ENCODE measurements at regions not wholly inside any gene's neighbourhood (a gene's known extent, or its start where the extent isn't known, plus 50 kb on each side); places are given as distances from the start of the nearest gene placed in this dataset.
A peak's percentile ranks its signal among the peaks of the same experiment; 100 is the strongest.

GRCh38 chr15:77791941-77792340, 159.2 kb upstream of the LINGO1 start:
- no peak for DNase-seq (ENCODE audit: low spot score)

GRCh38 chr15:77790481-77790880, 157.8 kb upstream of the LINGO1 start:
- DNase-seq (ENCODE audit: low spot score): no peak

GRCh38 chr15:77786956-77787355, 154.2 kb upstream of the LINGO1 start:
- DNase-seq (ENCODE audit: low spot score): no peak

DNA sequence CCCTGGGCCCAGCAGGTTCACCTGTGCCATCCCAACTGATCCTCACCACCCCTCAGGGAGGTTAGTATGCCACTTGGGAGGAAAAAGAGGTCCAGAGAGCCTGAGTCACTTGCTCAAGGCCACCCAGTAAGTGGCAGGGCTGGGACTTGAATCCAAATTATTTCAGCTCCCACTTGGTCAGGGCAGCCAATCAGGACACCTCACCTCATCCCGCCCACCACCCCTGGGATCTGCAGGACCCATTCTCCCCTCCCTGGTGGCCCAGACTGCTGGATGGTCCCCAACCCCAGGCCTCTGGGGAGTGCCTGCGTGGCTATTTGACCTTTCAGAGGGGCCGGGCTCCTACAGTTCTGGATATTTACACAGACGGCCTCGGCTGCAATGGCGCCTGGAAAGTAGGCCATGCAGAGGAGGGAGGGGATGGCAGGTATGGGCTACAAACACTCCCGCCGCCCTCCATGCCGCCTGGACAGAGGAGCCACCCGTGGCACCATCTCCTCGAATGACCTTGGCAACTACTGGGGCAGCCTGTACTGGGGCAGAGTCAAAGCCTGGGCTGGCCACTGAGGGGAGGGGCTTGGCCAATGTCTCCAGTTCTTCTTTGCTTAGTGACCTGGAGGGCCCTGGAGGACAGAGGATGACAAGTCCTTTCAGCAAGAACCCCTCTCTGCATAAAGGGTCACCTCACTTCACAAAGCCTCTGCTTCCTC, 153.6 kb upstream of the LINGO1 start:
- no peak for DNase-seq (ENCODE audit: low spot score)

DNA sequence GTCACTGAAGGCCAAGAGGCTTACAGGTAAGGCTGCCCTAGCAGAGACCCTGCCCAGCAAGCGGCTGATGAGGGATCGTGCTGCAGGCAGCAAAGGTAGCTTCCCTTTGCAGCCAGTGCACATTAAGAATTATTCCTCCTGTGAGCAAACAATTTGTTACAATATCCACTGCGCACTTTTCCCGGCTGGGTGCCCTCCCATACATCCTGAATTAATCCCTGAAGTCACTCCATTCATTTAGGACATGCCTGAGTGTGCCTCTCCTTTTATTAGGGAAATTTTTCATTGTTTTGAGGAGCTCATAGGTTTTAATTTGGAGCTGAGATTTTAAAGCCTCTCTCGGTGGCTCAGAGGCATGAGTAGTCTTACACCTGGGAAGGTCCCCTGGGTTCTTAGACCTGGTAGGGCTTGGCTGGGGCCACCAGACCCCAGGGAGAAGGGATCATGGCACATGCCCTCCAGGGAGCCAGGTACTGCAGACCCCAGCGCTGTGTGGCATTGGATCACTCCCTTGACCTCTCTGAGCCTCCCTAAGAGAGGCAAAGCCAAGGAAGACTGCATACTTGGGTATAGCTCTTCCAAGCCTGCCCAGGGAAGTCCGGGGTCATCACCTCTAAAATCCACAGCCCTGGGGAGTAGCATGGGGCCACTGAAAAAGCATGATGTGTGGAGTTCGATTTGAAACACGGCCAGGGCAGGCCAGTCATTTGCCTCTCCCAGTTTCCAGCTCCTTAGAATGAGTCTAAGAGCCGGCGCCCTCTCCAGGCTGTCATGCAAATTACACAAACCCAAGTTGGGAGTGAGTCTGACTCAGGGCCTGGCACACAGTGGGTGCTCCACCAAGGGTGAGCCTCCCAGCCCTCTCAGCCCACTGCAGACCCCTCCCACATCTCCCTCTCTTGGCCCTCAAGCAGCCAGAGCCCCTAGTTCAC, 151.9 kb upstream of the LINGO1 start:
- DNase-seq (ENCODE audit: low spot score): peak; percentile 64

DNA sequence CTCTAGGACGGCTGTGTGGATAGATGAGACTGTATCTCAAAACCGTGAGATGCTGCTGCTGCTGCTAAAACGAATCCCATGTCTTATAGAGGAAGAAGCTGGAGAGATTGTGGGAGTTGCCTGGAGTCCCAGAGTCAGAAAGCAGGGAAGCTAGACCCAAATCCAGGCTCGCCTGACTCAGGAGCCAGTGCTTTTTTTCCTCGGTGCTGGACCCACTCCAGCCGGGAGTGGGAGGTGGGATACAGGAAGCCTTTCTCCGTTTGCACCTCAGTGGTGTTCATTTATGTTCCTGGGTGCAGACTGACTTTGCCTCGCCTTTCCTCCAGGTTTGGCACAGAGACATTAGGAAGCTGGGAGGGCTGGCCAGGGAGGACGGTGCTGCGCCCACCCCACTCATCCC, 150.9 kb upstream of the LINGO1 start:
- DNase-seq (ENCODE audit: low spot score): no peak

DNA sequence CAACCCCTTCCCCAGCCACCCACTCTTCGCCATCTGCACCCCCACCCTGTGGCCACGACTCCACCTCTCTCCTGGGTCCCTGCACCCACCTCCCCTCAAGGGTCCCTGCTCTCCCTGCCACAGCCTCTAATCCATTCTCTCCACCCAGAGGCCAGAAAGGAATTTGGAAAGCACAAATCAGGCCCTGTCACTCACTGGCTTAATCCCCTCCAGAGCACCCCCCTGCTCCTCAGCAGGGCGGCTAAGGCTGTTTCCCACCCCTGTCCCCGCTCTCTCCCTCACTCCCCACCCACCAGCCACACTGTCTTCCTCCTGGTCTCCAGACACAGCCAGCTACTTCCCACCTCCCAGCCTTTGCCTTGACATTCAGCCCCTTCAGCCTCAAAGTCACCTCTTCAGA, 150.0 kb upstream of the LINGO1 start:
- no peak for DNase-seq (ENCODE audit: low spot score)

- no peak for DNase-seq (ENCODE audit: low spot score)
Observed at GRCh38 chr15:77781946-77782240, 149.2 kb upstream of the LINGO1 start.

GRCh38 chr15:77781151-77781945, 148.6 kb upstream of the LINGO1 start:
- no peak for DNase-seq (ENCODE audit: low spot score)

DNA sequence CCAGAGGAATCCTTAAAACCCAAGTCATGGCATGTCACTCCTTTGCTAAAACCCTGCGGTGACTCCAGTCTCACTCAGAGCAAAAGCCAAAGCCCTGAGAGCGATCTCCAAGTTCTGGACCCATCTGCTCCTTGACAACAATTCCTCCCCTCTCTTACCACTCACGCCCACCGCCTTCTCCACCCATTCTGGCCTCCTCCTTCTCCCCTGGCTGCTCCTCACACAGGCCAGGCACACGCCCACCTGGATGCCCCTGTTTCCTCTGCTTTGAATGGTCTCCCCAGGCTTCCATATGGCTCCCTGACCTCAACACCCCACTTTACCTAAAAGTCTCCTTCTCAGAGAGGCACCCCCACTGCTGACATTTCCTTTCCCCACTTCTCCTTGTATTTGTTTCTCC, 146.1 kb upstream of the LINGO1 start:
- DNase-seq (ENCODE audit: low spot score): no peak

GRCh38 chr15:77775837-77776236, 143.1 kb upstream of the LINGO1 start:
- DNase-seq (ENCODE audit: low spot score): no peak

DNA sequence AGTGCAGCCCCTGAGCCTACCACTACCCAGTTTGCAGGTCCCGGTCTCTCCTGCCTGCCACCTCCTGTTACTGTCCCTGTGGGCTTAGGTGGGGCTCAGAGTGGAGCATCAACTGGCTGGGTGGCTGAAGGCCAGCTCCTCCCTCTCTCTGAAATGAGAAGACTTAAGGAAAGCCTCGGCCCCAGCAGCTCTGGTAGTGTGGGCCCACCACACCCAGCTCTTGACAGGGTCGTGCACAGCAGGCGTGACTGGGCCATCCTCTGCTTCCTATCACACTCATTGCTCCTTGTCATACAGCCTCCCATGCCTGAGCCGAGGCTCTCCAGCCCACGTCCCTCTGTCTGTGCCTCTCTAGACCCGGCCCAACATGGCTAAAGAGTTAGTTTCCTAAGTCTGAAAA, 142.7 kb upstream of the LINGO1 start:
- no peak for DNase-seq (ENCODE audit: low spot score)

DNA sequence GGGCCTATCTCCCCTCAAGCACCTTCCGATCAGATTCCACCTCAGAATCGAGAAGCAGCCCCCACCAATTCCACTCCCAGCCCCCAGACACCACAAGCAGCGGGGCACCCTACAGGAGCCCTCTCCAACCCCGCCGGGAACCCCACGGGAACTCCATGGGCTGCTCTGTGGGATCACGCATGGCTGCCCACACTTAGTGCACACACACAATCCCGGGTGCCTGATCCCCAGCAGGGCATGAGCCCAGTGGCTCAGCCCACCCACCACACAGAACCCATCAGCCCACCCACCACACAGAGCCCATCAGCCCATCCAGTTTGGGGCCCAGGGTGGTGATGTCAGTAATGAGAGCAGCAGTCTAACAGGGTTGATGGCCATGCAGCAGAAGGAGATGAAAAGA, 141.6 kb upstream of the LINGO1 start:
- DNase-seq (ENCODE audit: low spot score): no peak

GRCh38 chr15:77773903-77774302, 141.2 kb upstream of the LINGO1 start:
- DNase-seq (ENCODE audit: low spot score): no peak

GRCh38 chr15:77772641-77773402, 140.1 kb upstream of the LINGO1 start:
- no peak for DNase-seq (ENCODE audit: low spot score)

- DNase-seq (ENCODE audit: low spot score): no peak
Observed at GRCh38 chr15:77771616-77772015, 138.9 kb upstream of the LINGO1 start.

- DNase-seq (ENCODE audit: low spot score): no peak
Observed at GRCh38 chr15:77769700-77770099, 137.0 kb upstream of the LINGO1 start.

DNA sequence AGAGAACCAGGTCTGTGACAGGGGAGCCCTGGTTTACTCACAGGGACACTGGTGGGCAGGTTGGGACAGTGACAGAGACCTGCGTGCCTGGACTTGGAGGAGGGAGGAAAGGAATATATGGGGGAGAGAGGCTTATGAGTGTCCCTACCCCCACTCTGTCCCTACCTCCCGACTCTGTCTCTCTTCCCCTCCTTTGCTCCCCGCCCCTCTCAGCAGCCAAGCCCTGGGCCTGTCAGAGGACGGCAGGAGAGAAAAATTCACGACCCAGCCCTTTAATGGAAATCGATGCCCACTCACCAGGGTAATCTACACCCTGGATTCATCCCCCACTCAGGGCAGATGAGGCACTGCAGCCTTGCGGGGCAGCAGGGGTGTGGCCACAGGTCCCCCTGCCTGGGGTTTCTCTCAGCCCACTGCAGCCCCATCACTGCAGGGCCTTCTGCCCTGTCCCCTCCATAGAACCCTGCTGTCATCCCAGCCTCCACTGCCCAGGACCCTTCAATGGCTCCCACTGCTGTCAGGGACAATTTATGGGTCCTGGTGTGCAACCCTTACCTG, 135.9 kb upstream of the LINGO1 start:
- no peak for DNase-seq (ENCODE audit: low spot score)

DNA sequence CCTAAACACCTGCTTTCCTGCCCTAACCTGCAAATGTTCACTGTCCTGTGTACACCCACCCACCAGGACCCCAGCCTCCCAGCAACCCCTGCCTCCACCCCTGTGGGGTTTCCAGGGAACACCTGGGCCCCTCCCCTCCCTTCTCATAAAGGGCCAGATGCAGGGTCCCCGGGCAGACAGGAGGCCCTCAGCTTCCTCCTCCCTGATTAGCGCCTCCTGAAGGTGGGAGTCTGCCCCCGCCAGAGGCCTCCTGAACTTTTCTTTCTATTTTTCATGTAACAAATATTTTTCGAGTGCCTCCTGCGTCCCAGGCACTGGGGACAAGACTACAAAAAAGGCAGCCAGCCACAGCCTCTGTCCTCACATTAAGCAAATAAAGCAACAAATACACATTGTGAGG, 135.4 kb upstream of the LINGO1 start:
- no peak for DNase-seq (ENCODE audit: low spot score)

- no peak for DNase-seq (ENCODE audit: low spot score)
Observed at GRCh38 chr15:77764095-77764494, 131.4 kb upstream of the LINGO1 start.

GRCh38 chr15:77762747-77763355, 130.1 kb upstream of the LINGO1 start:
- DNase-seq (ENCODE audit: low spot score): no peak
